GM19351 (cell line): ENCODE measurements at regions not wholly inside any gene's neighbourhood (a gene's known extent, or its start where the extent isn't known, plus 50 kb on each side); places are given as distances from the start of the nearest gene placed in this dataset.
"Not testable (repeated sequence)": the region's sequence is repeated elsewhere in the genome, so short reads cannot be mapped to it uniquely, and the experiment has no call there.

Experiments used
- ATAC-seq: cut with Tn5 transposase; IDR thresholded peaks from one replicate; pipeline ENCODE4 v1.9.1; 2021; ENCODE audit warnings: mild to moderate bottlenecking, moderate library complexity; ENCODE audit not compliant: unreplicated experiment

GRCh38 chr4:129971419-129971818, 875.5 kb downstream of the C4orf33 start:
- ATAC-seq, result no peak

GRCh38 chr4:129972257-129972656, 876.3 kb downstream of the C4orf33 start:
- no peak for ATAC-seq

GRCh38 chr4:129974730-129975129, 878.8 kb downstream of the C4orf33 start:
- no peak for ATAC-seq

DNA sequence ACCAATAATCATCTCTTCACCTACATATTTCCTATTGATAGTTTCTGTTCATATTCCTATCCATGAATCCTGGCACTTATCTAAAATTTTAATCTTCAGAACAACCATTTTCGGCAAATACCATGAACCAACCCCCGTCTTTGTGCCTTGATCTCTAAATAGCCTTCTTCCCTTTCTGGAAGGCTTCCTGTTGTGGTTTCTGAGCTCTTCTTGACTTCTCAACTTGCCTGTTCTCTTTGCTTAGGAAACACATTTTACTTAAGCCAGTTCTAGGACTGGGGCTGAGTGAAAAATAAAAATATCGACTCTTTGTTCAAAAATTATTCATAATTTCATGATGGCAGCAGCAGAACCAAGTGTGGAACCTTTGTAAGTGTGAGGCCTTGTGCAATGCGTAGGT, 882.4 kb downstream of the C4orf33 start:
- ATAC-seq, result no peak

GRCh38 chr4:129988957-129989356, 893.0 kb downstream of the C4orf33 start:
- no peak for ATAC-seq

DNA sequence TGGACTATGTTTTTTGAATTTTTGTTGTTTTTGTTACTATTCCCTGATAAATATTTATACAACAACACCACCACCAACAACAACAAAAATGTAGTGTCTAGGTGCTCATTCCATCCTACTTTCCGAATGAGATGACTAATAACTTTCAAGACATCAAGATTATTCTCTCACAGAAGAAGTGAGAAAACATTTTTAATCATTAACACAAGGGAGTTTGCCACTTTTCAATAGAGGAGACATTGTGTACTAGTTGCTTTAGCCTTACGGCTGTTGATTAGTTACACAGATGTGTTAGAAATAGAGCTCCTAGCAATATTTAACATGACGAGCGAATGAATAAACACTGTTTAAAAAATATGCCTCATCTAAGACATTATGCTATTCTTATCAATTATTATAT, 898.8 kb downstream of the C4orf33 start:
- ATAC-seq, result no peak

DNA sequence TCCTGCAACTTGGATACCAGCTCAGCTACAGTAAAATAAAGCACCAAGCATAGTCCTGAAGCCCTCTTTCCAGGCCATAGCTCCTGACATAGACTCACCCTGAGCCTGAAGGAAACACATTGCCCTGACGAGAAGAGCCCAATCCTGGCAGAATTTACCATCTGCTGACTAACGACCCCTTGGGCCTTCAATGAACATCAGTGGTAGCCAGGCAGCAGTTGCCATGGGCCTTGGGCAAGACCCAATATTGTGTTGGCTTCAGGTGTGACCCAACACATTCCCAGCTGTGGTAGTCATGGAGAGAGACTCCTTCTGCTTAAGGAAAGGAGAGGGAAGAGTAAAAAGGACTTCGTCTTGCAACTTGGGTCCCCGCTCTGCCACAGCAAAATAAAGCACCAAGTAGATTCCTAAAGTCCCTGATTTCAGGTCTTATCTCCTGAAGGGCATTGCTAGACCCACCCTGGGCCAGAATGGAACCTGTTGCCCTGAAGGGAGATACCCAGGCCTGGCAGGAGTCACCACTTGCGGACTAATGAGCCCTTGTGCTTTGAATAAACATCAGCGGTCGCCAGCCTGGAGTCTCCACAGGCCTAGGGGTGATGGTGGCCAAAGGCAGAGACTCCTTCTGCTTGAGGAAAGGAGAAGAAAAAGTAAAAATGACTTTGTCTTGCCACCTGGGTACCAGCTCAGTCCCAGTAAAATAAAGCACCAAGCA, 902.6 kb downstream of the C4orf33 start:
- ATAC-seq, result no peak

- ATAC-seq, result no peak
Observed at GRCh38 chr4:129999156-129999555, 903.2 kb downstream of the C4orf33 start.

DNA sequence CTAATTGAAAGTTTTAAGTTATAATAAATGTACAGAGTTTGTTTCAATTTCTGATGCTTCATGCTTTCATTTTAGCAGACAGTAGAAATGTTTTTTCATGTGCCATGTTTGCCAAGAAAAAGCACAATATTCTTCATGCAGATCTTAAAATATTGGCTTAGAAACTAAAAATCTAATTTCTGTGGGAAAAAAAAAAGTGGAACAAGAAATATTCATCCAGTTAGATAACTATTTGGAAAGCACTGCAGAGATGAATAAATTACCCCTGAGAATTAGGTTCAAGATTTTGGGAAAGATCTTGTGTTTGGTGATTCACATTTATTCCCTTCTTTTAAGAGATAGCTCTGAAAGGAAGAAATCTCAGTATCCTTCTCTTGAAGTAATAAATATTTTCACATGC, 912.5 kb downstream of the C4orf33 start:
- ATAC-seq, result no peak

DNA sequence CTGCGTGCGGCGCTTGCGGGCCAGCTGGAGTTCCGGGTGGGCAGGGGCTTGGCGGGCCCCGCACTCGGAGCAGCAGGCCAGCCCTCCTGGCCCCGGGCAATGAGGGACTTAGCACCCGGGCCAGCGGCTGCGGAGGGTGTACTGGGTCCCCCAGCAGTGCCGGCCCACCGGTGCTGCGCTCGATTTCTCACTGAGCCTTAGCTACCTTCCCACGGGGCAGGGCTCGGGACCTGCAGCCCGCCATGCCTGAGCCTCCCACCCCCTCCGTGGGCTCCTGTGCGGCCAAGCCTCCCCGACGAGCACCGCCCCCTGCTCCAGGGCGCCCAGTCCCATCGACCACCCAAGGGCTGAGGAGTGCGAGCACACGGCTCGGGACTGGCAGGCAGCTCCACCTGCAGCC, 916.9 kb downstream of the C4orf33 start:
- not testable (repeated sequence) for ATAC-seq

GRCh38 chr4:130021706-130022105, 925.8 kb downstream of the C4orf33 start:
- ATAC-seq, result no peak

DNA sequence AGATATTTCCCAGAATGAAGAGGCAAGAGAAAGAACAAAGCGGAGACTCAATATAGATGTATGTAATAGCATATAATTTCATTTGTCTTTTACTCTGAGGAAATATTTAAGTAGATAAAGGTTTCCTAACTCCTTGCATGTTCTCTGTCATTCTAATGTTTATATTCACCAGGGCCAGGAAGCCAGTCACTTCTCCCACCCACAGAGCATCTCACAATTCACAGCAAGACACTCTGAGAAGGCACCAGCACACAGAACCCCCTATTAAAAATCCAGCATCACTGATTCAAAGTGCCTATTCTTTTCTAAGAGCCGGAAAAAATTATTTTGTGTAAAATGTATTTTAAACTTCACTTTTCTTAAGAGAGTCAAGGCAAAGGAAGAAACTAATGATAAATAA, 927.1 kb downstream of the C4orf33 start:
- ATAC-seq, result no peak

- ATAC-seq, result no peak
Observed at GRCh38 chr4:130025701-130026100, 929.7 kb downstream of the C4orf33 start.

GRCh38 chr4:130026185-130026584, 930.2 kb downstream of the C4orf33 start:
- no peak for ATAC-seq

DNA sequence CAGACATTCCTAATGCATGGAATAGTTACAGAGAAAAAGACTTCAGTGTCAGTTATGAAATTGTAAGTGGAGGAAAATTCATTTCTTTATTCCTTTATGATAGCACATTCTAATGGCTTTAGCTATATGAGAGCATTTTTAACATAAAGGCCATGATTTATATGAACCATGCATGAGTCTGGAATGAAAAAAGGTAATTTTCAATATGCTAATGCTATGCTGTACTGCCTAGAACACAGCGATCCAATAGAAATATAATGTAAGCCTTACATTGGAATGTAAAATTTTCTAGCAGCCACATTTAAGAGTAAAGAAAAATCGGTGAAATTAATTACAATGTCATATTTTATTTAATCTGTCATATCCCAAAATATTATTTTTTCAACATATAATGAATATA, 932.0 kb downstream of the C4orf33 start:
- no peak for ATAC-seq

DNA sequence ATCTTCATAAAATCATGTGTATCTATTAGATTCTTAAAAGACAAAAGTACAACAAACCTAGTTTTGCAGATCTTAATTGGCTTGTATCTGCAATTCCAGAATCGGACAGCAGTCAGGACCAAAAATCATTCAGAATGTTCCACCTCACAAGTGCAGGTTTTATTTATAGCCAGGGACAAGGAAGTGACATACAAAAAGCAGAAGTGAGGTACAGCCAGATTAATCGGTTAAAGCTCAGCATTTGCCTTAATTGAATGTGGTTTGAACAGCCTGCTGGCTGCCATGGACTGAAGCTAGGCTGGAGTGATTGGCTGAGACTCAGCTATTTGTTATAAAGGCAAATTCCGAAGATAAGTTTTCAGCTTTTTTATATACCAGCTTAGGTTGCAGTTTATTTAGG, 932.6 kb downstream of the C4orf33 start:
- ATAC-seq, result peak; percentile 86

GRCh38 chr4:130029442-130029841, 933.5 kb downstream of the C4orf33 start:
- ATAC-seq, result no peak

DNA sequence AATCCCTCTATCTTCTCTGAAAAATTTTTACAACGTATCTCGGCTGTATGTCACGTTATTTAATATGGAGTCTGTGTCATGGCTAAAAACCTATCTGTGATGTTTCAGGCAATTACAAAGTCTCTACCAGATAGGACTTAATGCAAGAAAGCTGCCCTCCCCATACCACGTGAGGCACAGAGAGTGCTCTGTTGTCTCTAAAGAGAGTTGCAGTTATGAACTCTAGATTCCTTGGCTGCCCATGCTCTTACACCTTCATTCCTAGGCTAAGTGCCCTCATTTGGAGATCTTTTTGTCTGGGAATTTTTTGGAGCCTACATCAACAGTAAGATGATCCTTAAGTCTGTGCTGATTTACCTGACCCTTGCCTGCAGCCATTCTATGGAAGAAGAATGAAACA, 935.9 kb downstream of the C4orf33 start:
- ATAC-seq, result no peak

- ATAC-seq, result not testable (repeated sequence)
Observed at GRCh38 chr4:130033657-130034056, 937.7 kb downstream of the C4orf33 start.

GRCh38 chr4:130034876-130035275, 938.9 kb downstream of the C4orf33 start:
- no peak for ATAC-seq

DNA sequence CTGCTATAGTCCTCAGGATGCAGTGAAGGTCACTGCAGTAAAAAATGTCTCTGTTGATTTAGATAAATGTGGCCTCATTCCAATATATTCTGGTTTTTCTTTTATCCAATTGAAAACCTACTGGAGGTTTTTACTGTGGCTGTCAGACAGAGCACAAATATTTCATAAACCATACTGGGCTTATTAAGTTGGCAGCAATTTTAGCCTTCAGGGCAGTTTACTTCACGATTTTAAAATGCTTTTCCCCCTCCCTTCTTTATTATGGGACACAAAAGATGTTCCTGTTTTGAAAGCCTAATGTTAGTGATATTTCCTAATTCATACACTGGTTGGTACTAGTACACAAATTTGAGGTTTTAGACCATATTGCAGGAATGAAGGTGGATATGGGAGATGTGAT, 939.4 kb downstream of the C4orf33 start:
- no peak for ATAC-seq

- ATAC-seq, result not testable (repeated sequence)
Observed at GRCh38 chr4:130037866-130038265, 941.9 kb downstream of the C4orf33 start.

- not testable (repeated sequence) for ATAC-seq
Observed at GRCh38 chr4:130038540-130038939, 942.6 kb downstream of the C4orf33 start.
